H9 (cell line): ENCODE measurements at regions not wholly inside any gene's neighbourhood (a gene's known extent, or its start where the extent isn't known, plus 50 kb on each side); places are given as distances from the start of the nearest gene placed in this dataset.
"Not testable (repeated sequence)": the region's sequence is repeated elsewhere in the genome, so short reads cannot be mapped to it uniquely, and the experiment has no call there.

ENCODE experiments used
- DNase-seq: peaks from one replicate; pipeline ENCODE4 v3.0.0-alpha.2; 2017
- H2AFZ ChIP-seq: one replicate; pipeline ENCODE4 v1.6.1; 2013; ENCODE audit warnings: mild to moderate bottlenecking, low read length, control low read depth, moderate library complexity
- H2AK5ac ChIP-seq: 2 replicates; pipeline ENCODE4 v1.6.1; 2013; ENCODE audit warnings: low read length, control low read depth, mixed read lengths; ENCODE audit not compliant: insufficient read length
- H2BK120ac ChIP-seq: one replicate; pipeline ENCODE4 v1.6.1; 2013; ENCODE audit warnings: low read depth, mild to moderate bottlenecking, low read length, control low read depth, inconsistent platforms; ENCODE audit not compliant: poor library complexity, severe bottlenecking
- H2BK12ac ChIP-seq: 2 replicates; pipeline ENCODE4 v1.6.1; 2013; ENCODE audit warnings: low read length, control low read depth, mixed read lengths, low read depth; ENCODE audit not compliant: insufficient read length
- H2BK15ac ChIP-seq: 2 replicates; pipeline ENCODE4 v1.6.1; 2013; ENCODE audit warnings: low read depth, low read length, control low read depth
- H2BK20ac ChIP-seq: one replicate; pipeline ENCODE4 v1.6.1; 2013; ENCODE audit warnings: low read depth, mild to moderate bottlenecking, low read length, control low read depth, inconsistent platforms; ENCODE audit not compliant: poor library complexity, severe bottlenecking
- H2BK5ac ChIP-seq: 2 replicates; pipeline ENCODE4 v1.6.1; 2013; ENCODE audit warnings: low read length, control low read depth, mixed read lengths; ENCODE audit not compliant: insufficient read length
- H3K14ac ChIP-seq: 2 replicates; pipeline ENCODE4 v1.6.1; 2013; ENCODE audit warnings: low read length, control low read depth; ENCODE audit not compliant: insufficient read depth
- H3K18ac ChIP-seq: 2 replicates; pipeline ENCODE4 v1.6.1; 2013; ENCODE audit warnings: low read depth, mild to moderate bottlenecking, mixed read lengths, low read length, control low read depth; ENCODE audit not compliant: insufficient read length
- H3K23ac ChIP-seq: 2 replicates; pipeline ENCODE4 v1.6.1; 2013; ENCODE audit warnings: low read length, control low read depth, mixed read lengths, low read depth; ENCODE audit not compliant: insufficient read length
- H3K23me2 ChIP-seq: 2 replicates; pipeline ENCODE4 v1.6.1; 2013; ENCODE audit warnings: low read depth, mild to moderate bottlenecking, mixed read lengths, low read length, control low read depth; ENCODE audit not compliant: insufficient read length, poor library complexity, severe bottlenecking
- H3K27ac ChIP-seq: 2 replicates; pipeline ENCODE4 v1.5.1; 2013; ENCODE audit warnings: low read length, control low read depth, mixed read lengths, low read depth; ENCODE audit not compliant: insufficient read length
- H3K27me3 ChIP-seq: 2 replicates; pipeline ENCODE4 v1.6.1; 2013; ENCODE audit warnings: low read length, control low read depth, inconsistent platforms; ENCODE audit not compliant: insufficient read depth
- H3K4ac ChIP-seq: 2 replicates; pipeline ENCODE4 v1.6.1; 2013; ENCODE audit warnings: low read depth, mild to moderate bottlenecking, control low read depth, inconsistent platforms, low read length, moderate library complexity
- H3K4me1 ChIP-seq: 2 replicates; pipeline ENCODE4 v1.6.1; 2013; ENCODE audit warnings: low read length, control low read depth, inconsistent platforms; ENCODE audit not compliant: insufficient read depth
- H3K4me2 ChIP-seq: 2 replicates; pipeline ENCODE4 v1.6.1; 2013; ENCODE audit warnings: low read length, control low read depth, mixed read lengths; ENCODE audit not compliant: insufficient read length, insufficient read depth
- H3K56ac ChIP-seq: 2 replicates; pipeline ENCODE4 v1.6.1; 2013; ENCODE audit warnings: low read depth, mild to moderate bottlenecking, mixed read lengths, low read length, control low read depth; ENCODE audit not compliant: insufficient read length
- H3K79me1 ChIP-seq: 2 replicates; pipeline ENCODE4 v1.6.1; 2013; ENCODE audit warnings: low read depth, mild to moderate bottlenecking, moderate library complexity, low read length, control low read depth, inconsistent platforms; ENCODE audit not compliant: insufficient read depth, poor library complexity, severe bottlenecking
- H3K79me2 ChIP-seq: 2 replicates; pipeline ENCODE4 v1.6.1; 2013; ENCODE audit warnings: low read length, control low read depth, inconsistent platforms; ENCODE audit not compliant: insufficient read depth
- H3K9ac ChIP-seq: 2 replicates; pipeline ENCODE4 v1.6.1; 2013; ENCODE audit warnings: low read length, control low read depth, mixed read lengths; ENCODE audit not compliant: insufficient read length; ENCODE audit errors: extremely low read depth
- H3K9me3 ChIP-seq: one replicate; pipeline ENCODE4 v1.6.1; 2013; ENCODE audit warnings: low read depth, low read length, inconsistent platforms; ENCODE audit not compliant: control insufficient read depth
- H3T11ph ChIP-seq: one replicate; pipeline ENCODE4 v1.6.1; 2013; ENCODE audit warnings: mild to moderate bottlenecking, low read length, control low read depth, inconsistent platforms
- H4K20me1 ChIP-seq: one replicate; pipeline ENCODE4 v1.6.1; 2013; ENCODE audit not compliant: control insufficient read depth, insufficient read length, insufficient read depth
- H4K5ac ChIP-seq: 2 replicates; pipeline ENCODE4 v1.6.1; 2013; ENCODE audit warnings: low read depth, mild to moderate bottlenecking, mixed read lengths, low read length, control low read depth; ENCODE audit not compliant: insufficient read length
- H4K8ac ChIP-seq: replicated peaks from 2 replicates; pipeline ENCODE4 v1.6.1; 2013; ENCODE audit warnings: low read length, control low read depth, mixed read lengths, low read depth; ENCODE audit not compliant: insufficient read length
- H4K91ac ChIP-seq: 2 replicates; pipeline ENCODE4 v1.6.1; 2013; ENCODE audit warnings: low read depth, mild to moderate bottlenecking, moderate library complexity, mixed read lengths, low read length, control low read depth; ENCODE audit not compliant: insufficient read length
- H3K27ac Mint-ChIP-seq, 3 experiments: 2 replicates in 2 of 3; 3 replicates in 1 of 3; pipeline ENCODE4 v1.8.0; 2020 to 2021; ENCODE audit warnings: mixed read lengths in 3 of 3, mild to moderate bottlenecking in 1 of 3, moderate library complexity in 1 of 3
- H3K27me3 Mint-ChIP-seq: 2 replicates; pipeline ENCODE4 v1.8.0; 2021; ENCODE audit warnings: low read depth, mild to moderate bottlenecking, moderate library complexity, mixed read lengths
- H3K36me3 Mint-ChIP-seq, 3 experiments: 2 replicates in 2 of 3; 3 replicates in 1 of 3; pipeline ENCODE4 v1.8.0; 2020 to 2021; ENCODE audit warnings: low read depth in 3 of 3, mixed read lengths in 3 of 3; ENCODE audit not compliant: insufficient read depth in 1 of 3
- H3K4me1 Mint-ChIP-seq, 2 experiments: 2 replicates each; pipeline ENCODE4 v1.8.0; 2020; ENCODE audit warnings: mixed read lengths in 2 of 2
- H3K4me3 Mint-ChIP-seq, 2 experiments: 2 replicates in 1 of 2; 3 replicates in 1 of 2; pipeline ENCODE4 v1.8.0; 2020 to 2021; ENCODE audit warnings: mild to moderate bottlenecking in 2 of 2, mixed read lengths in 2 of 2, moderate library complexity in 1 of 2
- H3K9me3 Mint-ChIP-seq, 2 experiments: 2 replicates in 1 of 2; 3 replicates in 1 of 2; pipeline ENCODE4 v1.8.0; 2020; ENCODE audit warnings: mild to moderate bottlenecking in 2 of 2, mixed read lengths in 2 of 2, moderate library complexity in 1 of 2
- WGBS: extraction: QIAGEN DNeasy Blood & Tissue Kit; methylation state at CpG from one replicate; pipeline ENCODE4 v1.1.7; 2013; ENCODE audit warnings: missing lambda C conversion rate, low lambda C conversion rate, mixed read lengths; ENCODE audit not compliant: insufficient read length; ENCODE audit errors: extremely low coverage; 5-methylcytosine and 5-hydroxymethylcytosine counted together

- H3K4ac ChIP-seq, H3K4me3 Mint-ChIP-seq, H3T11ph ChIP-seq, H4K5ac ChIP-seq, H3K79me1 ChIP-seq, H3K4me1 Mint-ChIP-seq, H4K91ac ChIP-seq, H3K9me3 ChIP-seq, DNase-seq, H3K27me3 ChIP-seq, H3K4me1 ChIP-seq, H2BK120ac ChIP-seq, H2AFZ ChIP-seq, H3K18ac ChIP-seq, H2BK15ac ChIP-seq, H3K9ac ChIP-seq, H3K27ac ChIP-seq, H4K8ac ChIP-seq, H3K27ac Mint-ChIP-seq, H3K23me2 ChIP-seq, H3K56ac ChIP-seq, H4K20me1 ChIP-seq, H2BK5ac ChIP-seq, H2BK12ac ChIP-seq, H3K23ac ChIP-seq, H3K14ac ChIP-seq, H2BK20ac ChIP-seq, H2AK5ac ChIP-seq, H3K4me2 ChIP-seq, H3K79me2 ChIP-seq: not testable (repeated sequence)
- H3K9me3 Mint-ChIP-seq: peaks cover 13 to 14% of the 10 kb centered on the region in 2 experiments
- H3K36me3 Mint-ChIP-seq: peaks cover 27 to 43% (median 36%) of the 10 kb centered on the region in 3 experiments
- H3K27me3 Mint-ChIP-seq: peaks cover 10% of the 10 kb centered on the region
- no CpG with 5 or more reads among the region's 2 CpGs for WGBS
Observed at GRCh38 chr3:195960164-195960563, 51.8 kb upstream of the TNK2 start.

DNA sequence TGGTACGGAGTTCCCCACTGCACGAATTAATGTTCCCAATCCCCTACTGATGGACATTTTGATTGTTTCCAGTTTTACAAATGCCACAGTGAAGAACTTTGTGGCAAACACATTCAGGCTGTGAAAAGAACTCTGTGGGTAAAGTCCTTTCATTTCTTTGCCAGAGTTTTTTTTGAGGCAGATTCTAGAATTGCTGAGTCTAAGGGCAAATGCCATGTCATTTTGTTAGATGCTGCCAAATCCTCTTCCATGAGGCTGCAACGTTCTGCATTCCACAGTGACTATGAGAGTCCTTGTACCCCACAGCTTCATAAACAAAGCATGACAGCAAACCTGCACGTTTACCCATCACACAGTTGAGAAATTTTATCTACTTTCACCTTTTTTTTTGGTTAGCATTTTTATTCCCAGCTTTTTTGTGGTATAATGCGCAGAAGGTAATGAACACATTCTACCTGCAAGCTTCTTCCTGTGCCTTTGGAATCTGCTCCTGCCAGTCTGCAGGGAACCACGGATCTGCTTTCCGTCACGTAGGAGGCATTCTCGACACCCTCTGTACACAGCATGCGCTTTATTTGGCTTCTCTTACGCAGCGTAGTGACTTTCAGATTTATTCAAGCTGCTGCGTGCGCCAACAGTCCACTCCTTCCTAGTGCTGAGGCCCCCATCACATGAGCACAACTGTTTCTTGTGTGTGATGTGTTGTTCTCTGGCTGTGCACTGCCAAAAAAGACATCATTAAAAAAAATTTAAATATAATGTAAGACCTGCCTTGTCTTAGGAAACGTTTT lies 51.2 kb upstream of the TNK2 start:
- not testable (repeated sequence) for H3K18ac ChIP-seq

More for the DNA sequence above, 51.2 kb upstream of the TNK2 start:
- not testable (repeated sequence) for H3K4ac ChIP-seq, H3K23me2 ChIP-seq, H3K4me3 Mint-ChIP-seq, H3K79me1 ChIP-seq, H2BK120ac ChIP-seq, H4K5ac ChIP-seq, H3K79me2 ChIP-seq, DNase-seq, H3K27ac Mint-ChIP-seq, H3K14ac ChIP-seq, H3K9ac ChIP-seq, H3T11ph ChIP-seq, H4K20me1 ChIP-seq, H3K27me3 ChIP-seq, H3K27ac ChIP-seq, H2BK20ac ChIP-seq, H2AK5ac ChIP-seq, H3K56ac ChIP-seq, H3K4me1 Mint-ChIP-seq, H2BK12ac ChIP-seq, H3K4me2 ChIP-seq, H2BK5ac ChIP-seq, H2BK15ac ChIP-seq, H3K9me3 ChIP-seq, H4K8ac ChIP-seq, H4K91ac ChIP-seq, H3K4me1 ChIP-seq, H3K23ac ChIP-seq, H2AFZ ChIP-seq
- no CpG with 5 or more reads among the region's 15 CpGs for WGBS
- Mint-ChIP-seq H3K9me3 (peaks cover 13 to 14% of the 10 kb centered on the region in 2 experiments), H3K36me3 (peaks cover 25 to 37% (median 30%) of the 10 kb centered on the region in 3 experiments), H3K27me3 (peaks cover 10% of the 10 kb centered on the region)
